Panc1 (cell line): ENCODE measurements at regions not wholly inside any gene's neighbourhood (a gene's known extent, or its start where the extent isn't known, plus 50 kb on each side); places are given as distances from the start of the nearest gene placed in this dataset.

Experiments
- ATAC-seq: fragments of 200-7000 bp; cut with Tn5 transposase; 2 replicates; pipeline ENCODE4 v1.9.1; 2020; ENCODE audit warnings: mild to moderate bottlenecking, moderate library complexity
- BruUV-seq: library from RNA; stranded (reverse); fragments of 400-500 nt; replicated peaks from 2 replicates; lab custom pipeline; 2021; lab: Mats Ljungman, UMichigan
- CTCF ChIA-PET: fragments of 300-600 bp; sonication (Branson Sonifier 250); formaldehyde crosslinking; loops from one replicate; lab custom pipeline; 2022; ENCODE audit warnings: antibody characterized with exemption; lab: Charles Lee
- POLR2A ChIA-PET: fragments of 300-600 bp; sonication (Branson Sonifier 250); formaldehyde crosslinking; loops from one replicate; lab custom pipeline; 2022; ENCODE audit warnings: antibody characterized with exemption; lab: Charles Lee
- DNase-seq: peaks from one replicate; pipeline ENCODE4 v3.0.0-alpha.2; 2010; ENCODE audit warnings: low read depth, low spot score
- H3K27ac ChIP-seq: 2 replicates; pipeline ENCODE4 v1.5.1; 2011; ENCODE audit warnings: mild to moderate bottlenecking, low read length, inconsistent platforms
- H3K27me3 ChIP-seq: fragments of 200-500 bp; sonication (Bioruptor generic); 2 replicates; pipeline ENCODE4 v1.6.0; 2014; ENCODE audit warnings: low read length, inconsistent platforms; ENCODE audit not compliant: control insufficient read depth, insufficient read depth
- H3K36me3 ChIP-seq: fragments of 200-500 bp; sonication (Bioruptor generic); 2 replicates; pipeline ENCODE4 v1.5.1; 2014; ENCODE audit warnings: inconsistent platforms, mild to moderate bottlenecking, low read length, moderate library complexity; ENCODE audit not compliant: control insufficient read depth, insufficient read depth
- H3K4me1 ChIP-seq: 2 replicates; pipeline ENCODE4 v1.5.1; 2011; ENCODE audit warnings: inconsistent platforms, mild to moderate bottlenecking, low read length, moderate library complexity; ENCODE audit not compliant: control insufficient read depth, insufficient read depth
- H3K4me3 ChIP-seq, 2 experiments: 2 replicates each; pipeline ENCODE4 v1.5.1; 2011 to 2012; ENCODE audit warnings: low read depth in 2 of 2, low read length in 2 of 2, mild to moderate bottlenecking in 2 of 2, inconsistent platforms in 1 of 2, moderate library complexity in 1 of 2
- H3K9me3 ChIP-seq: fragments of 200-500 bp; sonication (Bioruptor generic); 2 replicates; pipeline ENCODE4 v1.5.1; 2014; ENCODE audit warnings: low read depth, mild to moderate bottlenecking, inconsistent platforms, low read length, moderate library complexity; ENCODE audit not compliant: control insufficient read depth, insufficient read depth
- POLR2AphosphoS5 ChIP-seq: IDR thresholded peaks from 2 replicates; pipeline ENCODE4 v1.6.1; 2012; ENCODE audit warnings: mild to moderate bottlenecking, low read depth, low read length, moderate library complexity
- REST ChIP-seq, 2 experiments: IDR thresholded peaks; 2 replicates each; pipeline ENCODE4 v1.6.1; 2011 to 2012; ENCODE audit warnings: low read depth in 2 of 2, control low read depth in 1 of 2, low read length in 1 of 2, mild to moderate bottlenecking in 1 of 2, moderate library complexity in 1 of 2; ENCODE audit not compliant: insufficient read depth in 1 of 2
- SIN3A ChIP-seq: IDR thresholded peaks from 2 replicates; pipeline ENCODE4 v1.6.1; 2012; ENCODE audit warnings: low read depth, mild to moderate bottlenecking, low read length, moderate library complexity, borderline replicate concordance; ENCODE audit not compliant: insufficient read depth
- TCF7L2 ChIP-seq: IDR thresholded peaks from 2 replicates; pipeline ENCODE4 v1.6.1; 2011; ENCODE audit warnings: mild to moderate bottlenecking, low read depth, low read length, inconsistent platforms
- in situ Hi-C: cut with HindIII; loops from 2 replicates; pipeline ENCODE4 v1.10.0; 2016; ENCODE audit warnings: low sequenced_read_pairs, low pct_unique_long_range_greater_than_20kb
- intact Hi-C: fragments of 100-400 bp; cut with micrococcal nuclease; formaldehyde crosslinking; loops from one replicate; pipeline ENCODE4 v1.10.0; 2022; ENCODE audit not compliant: unreplicated experiment
- TF ChIP-seq, protein P1 (sequence below): fragments of 450-650 bp; IDR thresholded peaks from 2 replicates; pipeline ENCODE4 v1.5.1; 2017; ENCODE audit warnings: mild to moderate bottlenecking

DNA sequence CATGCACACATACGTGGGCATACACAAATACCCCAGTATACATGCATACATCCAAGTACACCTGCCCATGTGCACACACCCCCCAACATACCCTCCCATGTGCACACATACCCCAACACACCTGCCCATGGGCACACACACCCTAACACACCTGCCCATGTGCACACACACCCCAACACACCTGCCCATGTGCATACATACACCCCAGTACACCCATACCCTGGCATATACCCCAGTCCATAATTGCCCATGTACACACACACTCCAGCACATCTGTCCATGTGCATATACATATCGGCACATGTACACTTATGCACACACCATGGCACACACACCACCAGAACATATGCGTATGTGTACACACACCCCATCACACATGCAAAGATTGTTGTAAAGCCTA, 475.2 kb downstream of the PREX1 start:
- no peak for ATAC-seq
- no peak for DNase-seq
- intact Hi-C loops = no loop called here
- H3K4me3 ChIP-seq = no peak overlapping the region
- no peaks in the 10 kb centered on the region for H3K36me3 ChIP-seq
- in situ Hi-C loops = no loop called here
- ChIA-PET CTCF (no interaction called here), POLR2A (no interaction called here)
- H3K9me3 ChIP-seq = no peaks in the 10 kb centered on the region
- H3K4me1 ChIP-seq = no peaks in the 10 kb centered on the region
- TF ChIP-seq, protein P1, sequence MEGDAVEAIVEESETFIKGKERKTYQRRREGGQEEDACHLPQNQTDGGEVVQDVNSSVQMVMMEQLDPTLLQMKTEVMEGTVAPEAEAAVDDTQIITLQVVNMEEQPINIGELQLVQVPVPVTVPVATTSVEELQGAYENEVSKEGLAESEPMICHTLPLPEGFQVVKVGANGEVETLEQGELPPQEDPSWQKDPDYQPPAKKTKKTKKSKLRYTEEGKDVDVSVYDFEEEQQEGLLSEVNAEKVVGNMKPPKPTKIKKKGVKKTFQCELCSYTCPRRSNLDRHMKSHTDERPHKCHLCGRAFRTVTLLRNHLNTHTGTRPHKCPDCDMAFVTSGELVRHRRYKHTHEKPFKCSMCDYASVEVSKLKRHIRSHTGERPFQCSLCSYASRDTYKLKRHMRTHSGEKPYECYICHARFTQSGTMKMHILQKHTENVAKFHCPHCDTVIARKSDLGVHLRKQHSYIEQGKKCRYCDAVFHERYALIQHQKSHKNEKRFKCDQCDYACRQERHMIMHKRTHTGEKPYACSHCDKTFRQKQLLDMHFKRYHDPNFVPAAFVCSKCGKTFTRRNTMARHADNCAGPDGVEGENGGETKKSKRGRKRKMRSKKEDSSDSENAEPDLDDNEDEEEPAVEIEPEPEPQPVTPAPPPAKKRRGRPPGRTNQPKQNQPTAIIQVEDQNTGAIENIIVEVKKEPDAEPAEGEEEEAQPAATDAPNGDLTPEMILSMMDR = no peak
- no peak for TF ChIP-seq TCF7L2
- no peak for TF ChIP-seq REST (IDR thresholded peaks at IDR 0.05; ENCODE audit: insufficient read depth in 1 of 2, low read depth in 2 of 2, low read length in 1 of 2)
- TF ChIP-seq POLR2AphosphoS5 = no peak
- TF ChIP-seq SIN3A = no peak
- H3K27me3 ChIP-seq = peaks cover 12% of the 10 kb centered on the region; the same call in 1 of the 2 replicates
- no peak overlapping the region for H3K27ac ChIP-seq
- BruUV-seq = no TSS peak

DNA sequence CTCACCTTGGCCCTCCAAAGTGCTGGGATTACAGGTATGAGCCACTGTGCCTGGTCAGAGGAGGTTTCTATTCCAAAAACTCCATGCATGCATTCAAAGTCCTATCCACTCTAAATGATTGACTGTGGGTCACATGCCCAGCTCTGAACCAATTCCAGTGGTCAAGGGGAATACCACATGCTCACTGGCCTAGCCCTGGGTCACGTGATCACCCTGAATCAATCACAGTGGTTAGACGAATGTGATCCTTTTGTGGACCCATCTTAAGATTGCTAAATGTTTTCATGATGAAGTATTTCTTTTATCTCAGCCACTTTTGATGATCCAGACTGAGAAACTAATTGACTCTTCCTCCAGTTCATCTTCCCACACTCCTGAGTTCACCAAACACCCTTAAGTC, 475.8 kb downstream of the PREX1 start:
- no peaks in the 10 kb centered on the region for H3K36me3 ChIP-seq
- BruUV-seq = no TSS peak
- POLR2A ChIA-PET = no interaction called here
- H3K4me1 ChIP-seq = no peaks in the 10 kb centered on the region
- in situ Hi-C loops (no loop called here), intact Hi-C loops (no loop called here)
- H3K4me3 ChIP-seq = no peak overlapping the region
- H3K27me3 ChIP-seq = peaks cover 12% of the 10 kb centered on the region; the same call in 1 of the 2 replicates
- H3K9me3 ChIP-seq = no peaks in the 10 kb centered on the region
- no peak for ATAC-seq
- no peak for DNase-seq
- TF ChIP-seq, protein P1 = no peak
- no peak for TF ChIP-seq TCF7L2
- no peak for TF ChIP-seq SIN3A
- no peak for TF ChIP-seq REST (IDR thresholded peaks at IDR 0.05; ENCODE audit: insufficient read depth in 1 of 2, low read depth in 2 of 2, low read length in 1 of 2)
- no peak for TF ChIP-seq POLR2AphosphoS5
- CTCF ChIA-PET = no interaction called here
- H3K27ac ChIP-seq = no peak overlapping the region
